Endothelial cell of umbilical vein (primary cell): ENCODE measurements at regions not wholly inside any gene's neighbourhood (a gene's known extent, or its start where the extent isn't known, plus 50 kb on each side); places are given as distances from the start of the nearest gene placed in this dataset.

Experiments
- BruUV-seq: library from RNA; stranded (reverse); fragments of 400-500 nt; replicated peaks from 2 replicates; lab custom pipeline; 2021; lab: Mats Ljungman, UMichigan
- CTCF ChIA-PET: fragments of 300-600, 350-600 bp; sonication (Branson Sonifier 250); formaldehyde crosslinking; loops from one replicate; lab custom pipeline; 2021; ENCODE audit warnings: antibody characterized with exemption, inconsistent platforms; lab: Charles Lee
- POLR2A ChIA-PET: fragments of 300-600, 350-600 bp; sonication (Branson Sonifier 250); formaldehyde crosslinking; loops from one replicate; lab custom pipeline; 2021; ENCODE audit warnings: antibody characterized with exemption, inconsistent platforms; lab: Charles Lee
- DNase-seq: peaks from one replicate; pipeline ENCODE4 v3.0.0-alpha.2; 2011; ENCODE audit warnings: low read depth, low spot score
- FAIRE-seq: peaks from 2 replicates; lab custom pipeline; 2011; peaks lifted over from hg19 to GRCh38; lab: Jason Lieb, UNC
- H2AFZ ChIP-seq: 2 replicates; pipeline ENCODE4 v1.6.0; 2012; ENCODE audit warnings: low read depth, low read length, control low read depth, inconsistent platforms
- H3K27ac ChIP-seq: 2 replicates; pipeline ENCODE4 v1.5.1; 2011; ENCODE audit warnings: low read depth, mild to moderate bottlenecking, control low read depth, low read length, moderate library complexity; ENCODE audit not compliant: insufficient read depth
- H3K27me3 ChIP-seq, 2 experiments: 2 replicates each; pipeline versions ENCODE4 v1.6.0 to v1.6.1; 2011; ENCODE audit warnings: low read length in 2 of 2, mixed read lengths in 1 of 2; ENCODE audit not compliant: control insufficient read depth in 2 of 2, insufficient read depth in 2 of 2
- H3K36me3 ChIP-seq, 2 experiments: 2 replicates in 1 of 2; 3 replicates in 1 of 2; pipeline ENCODE4 v1.5.1; 2011; ENCODE audit warnings: low read length in 2 of 2, mild to moderate bottlenecking in 1 of 2, moderate library complexity in 1 of 2; ENCODE audit not compliant: control insufficient read depth in 2 of 2, insufficient read depth in 2 of 2; ENCODE audit errors: extremely low read depth in 1 of 2
- H3K4me1 ChIP-seq: 3 replicates; pipeline ENCODE4 v1.5.1; 2011; ENCODE audit warnings: mild to moderate bottlenecking, low read length; ENCODE audit not compliant: control insufficient read depth, insufficient read depth; ENCODE audit errors: extremely low read depth
- H3K4me2 ChIP-seq: 2 replicates; pipeline ENCODE4 v1.6.1; 2011; ENCODE audit warnings: low read length, control low read depth, mixed read lengths; ENCODE audit not compliant: insufficient read depth
- H3K4me3 ChIP-seq, 3 experiments: fragments of 200-600 bp in 1 of 3; sonication (generic), shearing (Covaris generic) in 1 of 3; replicated peaks in 1 of 3; 2 replicates each; pipeline ENCODE4 v1.5.1; 2011 to 2016; ENCODE audit warnings: control low read depth in 3 of 3, low read length in 3 of 3, mild to moderate bottlenecking in 2 of 3, inconsistent platforms in 1 of 3, low read depth in 1 of 3, moderate library complexity in 1 of 3; ENCODE audit not compliant: insufficient read depth in 1 of 3
- H3K79me2 ChIP-seq: 2 replicates; pipeline ENCODE4 v1.6.0; 2012; ENCODE audit warnings: low read length, inconsistent platforms; ENCODE audit not compliant: control insufficient read depth, insufficient read depth
- H3K9ac ChIP-seq: replicated peaks from 2 replicates; pipeline ENCODE3; 2011; ENCODE audit warnings: low read length, control low read depth; ENCODE audit not compliant: insufficient read depth; ENCODE audit errors: extremely low read depth
- H3K9me1 ChIP-seq: replicated peaks from 3 replicates; pipeline ENCODE4 v1.6.0; 2011; ENCODE audit warnings: mild to moderate bottlenecking, low read length; ENCODE audit not compliant: control insufficient read depth, insufficient read depth; ENCODE audit errors: extremely low read depth
- H3K9me3 ChIP-seq: replicated peaks from 2 replicates; pipeline ENCODE4 v1.5.1; 2012; ENCODE audit warnings: low read length, inconsistent platforms; ENCODE audit not compliant: control insufficient read depth, insufficient read depth
- H4K20me1 ChIP-seq: replicated peaks from 2 replicates; pipeline ENCODE3; 2011; ENCODE audit warnings: mild to moderate bottlenecking, low read length; ENCODE audit not compliant: control insufficient read depth, insufficient read depth; ENCODE audit errors: extremely low read depth
- EZH2 ChIP-seq: IDR thresholded peaks from 2 replicates; pipeline ENCODE4 v1.6.1; 2012; ENCODE audit warnings: borderline replicate concordance, low read depth, mild to moderate bottlenecking, moderate library complexity, low read length, inconsistent platforms; ENCODE audit not compliant: severe bottlenecking
- FOS ChIP-seq: IDR thresholded peaks from 2 replicates; pipeline ENCODE4 v1.6.1; 2011; ENCODE audit warnings: mild to moderate bottlenecking, low read length, moderate library complexity, borderline replicate concordance; ENCODE audit not compliant: insufficient read depth
- GATA2 ChIP-seq: IDR thresholded peaks from 2 replicates; pipeline ENCODE4 v1.7.0; 2011; ENCODE audit warnings: low read depth, mild to moderate bottlenecking, moderate library complexity, mixed read lengths, low read length; ENCODE audit not compliant: insufficient read length, insufficient read depth
- JUN ChIP-seq: IDR thresholded peaks from 2 replicates; pipeline ENCODE4 v1.6.1; 2011; ENCODE audit warnings: borderline replicate concordance, low read depth; ENCODE audit not compliant: insufficient read length, insufficient read depth
- MAX ChIP-seq: IDR thresholded peaks from 2 replicates; pipeline ENCODE4 v1.6.1; 2011; ENCODE audit not compliant: insufficient read depth, insufficient read length
- MYC ChIP-seq: IDR thresholded peaks from one replicate; pipeline ENCODE4 v1.6.1; 2011; ENCODE audit warnings: mild to moderate bottlenecking, low read depth, low read length
- POLR2A ChIP-seq: IDR thresholded peaks from 2 replicates; pipeline ENCODE4 v1.6.1; 2012; ENCODE audit warnings: low read depth, mild to moderate bottlenecking, control low read depth, low read length
- POLR2AphosphoS5 ChIP-seq: IDR thresholded peaks from 2 replicates; pipeline ENCODE4 v1.6.1; 2012; ENCODE audit warnings: low read depth, mild to moderate bottlenecking, control low read depth, low read length, moderate library complexity; ENCODE audit not compliant: insufficient read depth
- dilution Hi-C: fragments of 300-500 bp; cut with MboI; formaldehyde crosslinking; loops from one replicate; pipeline ENCODE4 v1.15.0; 2019; ENCODE audit warnings: low sequenced_read_pairs; ENCODE audit not compliant: extremely low pct_ligation_motif_present
- intact Hi-C: fragments of 100-400 bp; cut with micrococcal nuclease; formaldehyde crosslinking; loops from one replicate; pipeline ENCODE4 v1.10.0; 2022
- TF ChIP-seq, protein P1 (sequence below), 2 donors: IDR thresholded peaks; 1 replicate in 1 of 2; 2 replicates in 1 of 2; pipeline ENCODE4 v1.5.1; 2011; ENCODE audit warnings: low read length in 2 of 2, mild to moderate bottlenecking in 2 of 2, moderate library complexity in 2 of 2, control low read depth in 1 of 2, inconsistent platforms in 1 of 2, low read depth in 1 of 2; ENCODE audit not compliant: insufficient read depth in 1 of 2; ENCODE audit errors: extremely low read depth in 1 of 2

GRCh38 chr2:206856513-206856912 lies 82.8 kb upstream of the CPO start:
- Histone ChIP-seq H3K79me2 (no peaks in the 10 kb centered on the region), H3K9me3 (no peaks in the 10 kb centered on the region), H3K27me3 (no peaks in the 10 kb centered on the region), H3K9me1 (no peaks in the 10 kb centered on the region), H3K4me1 (no peaks in the 10 kb centered on the region), H3K4me2 (no peak overlapping the region), H3K27ac (no peak overlapping the region), H3K9ac (no peak overlapping the region), H3K4me3 (no peak overlapping the region), H3K36me3 (no peaks in the 10 kb centered on the region), H4K20me1 (no peaks in the 10 kb centered on the region), H2AFZ (no peak overlapping the region)
- dilution Hi-C loops, result no loop called here
- intact Hi-C loops, result no loop called here
- no peak for DNase-seq
- TF ChIP-seq POLR2AphosphoS5 (no peak), POLR2A (no peak), EZH2 (no peak)
- TF ChIP-seq, protein P1, sequence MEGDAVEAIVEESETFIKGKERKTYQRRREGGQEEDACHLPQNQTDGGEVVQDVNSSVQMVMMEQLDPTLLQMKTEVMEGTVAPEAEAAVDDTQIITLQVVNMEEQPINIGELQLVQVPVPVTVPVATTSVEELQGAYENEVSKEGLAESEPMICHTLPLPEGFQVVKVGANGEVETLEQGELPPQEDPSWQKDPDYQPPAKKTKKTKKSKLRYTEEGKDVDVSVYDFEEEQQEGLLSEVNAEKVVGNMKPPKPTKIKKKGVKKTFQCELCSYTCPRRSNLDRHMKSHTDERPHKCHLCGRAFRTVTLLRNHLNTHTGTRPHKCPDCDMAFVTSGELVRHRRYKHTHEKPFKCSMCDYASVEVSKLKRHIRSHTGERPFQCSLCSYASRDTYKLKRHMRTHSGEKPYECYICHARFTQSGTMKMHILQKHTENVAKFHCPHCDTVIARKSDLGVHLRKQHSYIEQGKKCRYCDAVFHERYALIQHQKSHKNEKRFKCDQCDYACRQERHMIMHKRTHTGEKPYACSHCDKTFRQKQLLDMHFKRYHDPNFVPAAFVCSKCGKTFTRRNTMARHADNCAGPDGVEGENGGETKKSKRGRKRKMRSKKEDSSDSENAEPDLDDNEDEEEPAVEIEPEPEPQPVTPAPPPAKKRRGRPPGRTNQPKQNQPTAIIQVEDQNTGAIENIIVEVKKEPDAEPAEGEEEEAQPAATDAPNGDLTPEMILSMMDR (IDR thresholded peaks at IDR 0.05; ENCODE audit: extremely low read depth in 1 of 2, insufficient read depth in 1 of 2, low read depth in 1 of 2, low read length in 2 of 2), result no peak
- no peak for FAIRE-seq
- ChIA-PET POLR2A (no interaction called here), CTCF (no interaction called here)
- no TSS peak for BruUV-seq

GRCh38 chr2:206858687-206859329 lies 80.5 kb upstream of the CPO start:
- DNase-seq (no peak), FAIRE-seq (no peak)
- ChIA-PET POLR2A (no interaction called here), CTCF (no interaction called here)
- Histone ChIP-seq H3K4me3 (no peak overlapping the region), H2AFZ (no peak overlapping the region), H3K79me2 (no peaks in the 10 kb centered on the region), H3K9ac (no peak overlapping the region), H3K9me3 (no peaks in the 10 kb centered on the region), H3K36me3 (no peaks in the 10 kb centered on the region), H3K4me1 (no peaks in the 10 kb centered on the region), H3K27ac (no peak overlapping the region), H3K9me1 (no peaks in the 10 kb centered on the region), H3K27me3 (no peaks in the 10 kb centered on the region), H4K20me1 (no peaks in the 10 kb centered on the region), H3K4me2 (no peak overlapping the region)
- TF ChIP-seq POLR2A, result no peak
- TF ChIP-seq GATA2, result no peak
- TF ChIP-seq MYC, result no peak
- TF ChIP-seq FOS, result no peak
- TF ChIP-seq, protein P1 (IDR thresholded peaks at IDR 0.05; ENCODE audit: extremely low read depth in 1 of 2, insufficient read depth in 1 of 2, low read depth in 1 of 2, low read length in 2 of 2), result no peak
- TF ChIP-seq JUN, result no peak
- no peak for TF ChIP-seq EZH2
- TF ChIP-seq MAX, result no peak
- dilution Hi-C loops, result no loop called here
- BruUV-seq, result no TSS peak
- intact Hi-C loops, result no loop called here
